ENCODE measurements at regions not wholly inside any gene's neighbourhood (a gene's known extent, or its start where the extent isn't known, plus 50 kb on each side); places are given as distances from the start of the nearest gene placed in this dataset.

GRCh38 chr1:207251066-207251465, 70.4 kb upstream of the CD55 start:
- WGBS (ENCODE audit: insufficient coverage, insufficient replicate concordance, low lambda C conversion rate, missing lambda C conversion rate), result 95% methylated on average over 1 of the region's 1 CpG
- CTCF ChIA-PET, result no interaction called here

GRCh38 chr1:207256869-207257268, 64.6 kb upstream of the CD55 start:
- RAD21 ChIA-PET (ENCODE audit: unreplicated experiment), result no interaction called here
- Histone ChIP-seq H3K27me3 (replicated peaks in 1 of 2; ENCODE audit: control insufficient read depth in 2 of 2, insufficient read depth in 2 of 2, low read length in 1 of 2) (no peaks in the 10 kb centered on the region; a peak in 2 of 4 replicates), H2AFZ (ENCODE audit: control insufficient read depth, low read depth, low read length) (no peak overlapping the region), H3K36me3 (ENCODE audit: control insufficient read depth in 2 of 2, insufficient read depth in 2 of 2, low read length in 1 of 2) (no peaks in the 10 kb centered on the region), H3K27ac (ENCODE audit: control insufficient read depth, insufficient read depth) (no peak overlapping the region), H3K4me2 (ENCODE audit: control insufficient read depth, insufficient read depth) (no peak overlapping the region), H3K4me3 (no peak overlapping the region), H3K9me3 (replicated peaks; ENCODE audit: control insufficient read depth, insufficient read depth, low read length) (no peaks in the 10 kb centered on the region; the same call in 2 of the 3 replicates), H3K4me1 (ENCODE audit: control insufficient read depth, insufficient read depth, low read length) (no peaks in the 10 kb centered on the region), H3K79me2 (ENCODE audit: control insufficient read depth, insufficient read depth, low read length) (no peaks in the 10 kb centered on the region), H3K9ac (ENCODE audit: control insufficient read depth, insufficient read depth, low read length) (no peak overlapping the region), H4K20me1 (ENCODE audit: control insufficient read depth, insufficient read depth) (no peaks in the 10 kb centered on the region)
- no peak for ATAC-seq
- SMC1A ChIA-PET (ENCODE audit: uncharacterized antibody, unreplicated experiment), result no interaction called here
- no peak for DNase-seq (ENCODE audit: low read depth, low spot score)
- intact Hi-C loops (cut with micrococcal nuclease; ENCODE audit: unreplicated experiment), result no loop called here
- CTCF ChIA-PET, result no interaction called here
- FAIRE-seq, result no peak
- BruUV-seq (replicated peaks), result no TSS peak
- POLR2A ChIA-PET, result no interaction called here
- in situ Hi-C loops (cut with MboI), result no loop called here
- 23% methylated on average over 1 of the region's 1 CpG for WGBS (ENCODE audit: insufficient coverage, insufficient replicate concordance, low lambda C conversion rate, missing lambda C conversion rate)
- TF ChIP-seq ZNF384 (IDR thresholded peaks at IDR 0.05; ENCODE audit: borderline replicate concordance, low read depth, low read length) (no peak), E2F8 (IDR thresholded peaks at IDR 0.05; ENCODE audit: low read depth, partially characterized antibody) (no peak), EP300 (IDR thresholded peaks at IDR 0.05; ENCODE audit: borderline replicate concordance in 1 of 2, control insufficient read depth in 1 of 2, low read depth in 2 of 2, low read length in 2 of 2) (no peak), EED (IDR thresholded peaks at IDR 0.05; ENCODE audit: low read depth) (no peak), ZSCAN29 (IDR thresholded peaks at IDR 0.05) (no peak), NFIC (IDR thresholded peaks at IDR 0.05; ENCODE audit: low read depth, low read length) (no peak)
- TF ChIP-seq, protein P1, sequence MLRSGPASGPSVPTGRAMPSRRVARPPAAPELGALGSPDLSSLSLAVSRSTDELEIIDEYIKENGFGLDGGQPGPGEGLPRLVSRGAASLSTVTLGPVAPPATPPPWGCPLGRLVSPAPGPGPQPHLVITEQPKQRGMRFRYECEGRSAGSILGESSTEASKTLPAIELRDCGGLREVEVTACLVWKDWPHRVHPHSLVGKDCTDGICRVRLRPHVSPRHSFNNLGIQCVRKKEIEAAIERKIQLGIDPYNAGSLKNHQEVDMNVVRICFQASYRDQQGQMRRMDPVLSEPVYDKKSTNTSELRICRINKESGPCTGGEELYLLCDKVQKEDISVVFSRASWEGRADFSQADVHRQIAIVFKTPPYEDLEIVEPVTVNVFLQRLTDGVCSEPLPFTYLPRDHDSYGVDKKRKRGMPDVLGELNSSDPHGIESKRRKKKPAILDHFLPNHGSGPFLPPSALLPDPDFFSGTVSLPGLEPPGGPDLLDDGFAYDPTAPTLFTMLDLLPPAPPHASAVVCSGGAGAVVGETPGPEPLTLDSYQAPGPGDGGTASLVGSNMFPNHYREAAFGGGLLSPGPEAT (IDR thresholded peaks at IDR 0.05; ENCODE audit: low read depth), result no peak
- TF ChIP-seq, protein P2, sequence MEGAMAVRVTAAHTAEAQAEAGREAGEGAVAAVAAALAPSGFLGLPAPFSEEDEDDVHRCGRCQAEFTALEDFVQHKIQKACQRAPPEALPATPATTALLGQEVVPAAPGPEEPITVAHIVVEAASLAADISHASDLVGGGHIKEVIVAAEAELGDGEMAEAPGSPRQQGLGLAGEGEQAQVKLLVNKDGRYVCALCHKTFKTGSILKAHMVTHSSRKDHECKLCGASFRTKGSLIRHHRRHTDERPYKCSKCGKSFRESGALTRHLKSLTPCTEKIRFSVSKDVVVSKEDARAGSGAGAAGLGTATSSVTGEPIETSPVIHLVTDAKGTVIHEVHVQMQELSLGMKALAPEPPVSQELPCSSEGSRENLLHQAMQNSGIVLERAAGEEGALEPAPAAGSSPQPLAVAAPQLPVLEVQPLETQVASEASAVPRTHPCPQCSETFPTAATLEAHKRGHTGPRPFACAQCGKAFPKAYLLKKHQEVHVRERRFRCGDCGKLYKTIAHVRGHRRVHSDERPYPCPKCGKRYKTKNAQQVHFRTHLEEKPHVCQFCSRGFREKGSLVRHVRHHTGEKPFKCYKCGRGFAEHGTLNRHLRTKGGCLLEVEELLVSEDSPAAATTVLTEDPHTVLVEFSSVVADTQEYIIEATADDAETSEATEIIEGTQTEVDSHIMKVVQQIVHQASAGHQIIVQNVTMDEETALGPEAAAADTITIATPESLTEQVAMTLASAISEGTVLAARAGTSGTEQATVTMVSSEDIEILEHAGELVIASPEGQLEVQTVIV (IDR thresholded peaks at IDR 0.05; ENCODE audit: borderline replicate concordance, partially characterized antibody), result no peak

More at GRCh38 chr1:207251066-207251465, 70.4 kb upstream of the CD55 start:
- no peaks in the 10 kb centered on the region; the same call in 2 of the 3 replicates for H3K9me3 ChIP-seq (replicated peaks; ENCODE audit: control insufficient read depth, insufficient read depth, low read length)
- POLR2A ChIA-PET, result no interaction called here
- in situ Hi-C loops (cut with MboI), result no loop called here
- H2AFZ ChIP-seq (ENCODE audit: control insufficient read depth, low read depth, low read length), result no peak overlapping the region
- no peak overlapping the region for H3K4me3 ChIP-seq
- DNase-seq (ENCODE audit: low read depth, low spot score) (no peak), FAIRE-seq (no peak), ATAC-seq (no peak)
- H3K4me2 ChIP-seq (ENCODE audit: control insufficient read depth, insufficient read depth), result no peak overlapping the region
- H3K4me1 ChIP-seq (ENCODE audit: control insufficient read depth, insufficient read depth, low read length), result no peaks in the 10 kb centered on the region
- no peak overlapping the region for H3K27ac ChIP-seq (ENCODE audit: control insufficient read depth, insufficient read depth)
- RAD21 ChIA-PET (ENCODE audit: unreplicated experiment), result no interaction called here
- TF ChIP-seq SRF (IDR thresholded peaks at IDR 0.05; ENCODE audit: low read depth in 2 of 2, low read length in 2 of 2) (no peak), ZNF217 (IDR thresholded peaks at IDR 0.05) (no peak), BRCA1 (IDR thresholded peaks at IDR 0.05; ENCODE audit: low read depth, low read length) (no peak), TCF7 (IDR thresholded peaks at IDR 0.05; ENCODE audit: borderline replicate concordance) (no peak)
- BruUV-seq (replicated peaks), result no TSS peak
- SMC1A ChIA-PET (ENCODE audit: uncharacterized antibody, unreplicated experiment), result no interaction called here
- intact Hi-C loops (cut with micrococcal nuclease; ENCODE audit: unreplicated experiment), result no loop called here
- H3K9ac ChIP-seq (ENCODE audit: control insufficient read depth, insufficient read depth, low read length), result no peak overlapping the region
- no peaks in the 10 kb centered on the region for H3K79me2 ChIP-seq (ENCODE audit: control insufficient read depth, insufficient read depth, low read length)
- no peaks in the 10 kb centered on the region for H3K36me3 ChIP-seq (ENCODE audit: control insufficient read depth in 2 of 2, insufficient read depth in 2 of 2, low read length in 1 of 2)
- no peaks in the 10 kb centered on the region for H4K20me1 ChIP-seq (ENCODE audit: control insufficient read depth, insufficient read depth)
- H3K27me3 ChIP-seq (replicated peaks in 1 of 2; ENCODE audit: control insufficient read depth in 2 of 2, insufficient read depth in 2 of 2, low read length in 1 of 2), result no peaks in the 10 kb centered on the region

All from GM12878 (cell line).